ENCODE measurements at regions not wholly inside any gene's neighbourhood (a gene's known extent, or its start where the extent isn't known, plus 50 kb on each side); places are given as distances from the start of the nearest gene placed in this dataset.

GRCh38 chr14:76710056-76711010, 50.9 kb upstream of the VASH1 start:
- BruUV-seq (replicated peaks): no TSS peak
- ChIA-PET POLR2A (ENCODE audit: low non-redundant PET) (interaction anchor here (0.8 kb wide), 1 partner anchor 34 kb away, joined by 3 read pairs; no protein-coding TSS in a partner anchor), CTCF (interaction anchor here (0.5 to 2.2 kb wide), 3 partner anchors 67 to 101 kb away, joined by 3 to 17 read pairs (median 5); no protein-coding TSS in a partner anchor)
- no peaks in the 10 kb centered on the region for H3K9me3 ChIP-seq (ENCODE audit: low read depth, low read length, poor library complexity, severe bottlenecking)
- peak; percentile 66 for DNase-seq (ENCODE audit: low spot score)
- no peak overlapping the region for H3K27ac ChIP-seq (ENCODE audit: low read depth, low read length, poor library complexity, severe bottlenecking)
- no peak overlapping the region for H3K4me3 ChIP-seq (ENCODE audit: low read depth, low read length, poor library complexity, severe bottlenecking)
- intact Hi-C loops (cut with micrococcal nuclease; ENCODE audit: unreplicated experiment): loop anchor here (2.0 kb wide), 1 partner anchor 360 kb away; no protein-coding TSS in a partner anchor
- no peaks in the 10 kb centered on the region for H3K36me3 ChIP-seq (ENCODE audit: insufficient read depth, low read length, poor library complexity, severe bottlenecking)
- no peaks in the 10 kb centered on the region for H3K27me3 ChIP-seq (replicated peaks; ENCODE audit: insufficient read depth, low read depth, low read length, poor library complexity)
- no peaks in the 10 kb centered on the region for H3K4me1 ChIP-seq (ENCODE audit: insufficient read depth, low read length, poor library complexity, severe bottlenecking)
- TF ChIP-seq EZH2 (IDR thresholded peaks at IDR 0.05; ENCODE audit: borderline replicate concordance, low read depth, low read length, poor library complexity, severe bottlenecking): no peak
- TF ChIP-seq CTCF (conservative IDR thresholded peaks at IDR 0.05; ENCODE audit: low read depth, low read length): peak; percentile 85
